GM19452 (cell line): ENCODE measurements at regions not wholly inside any gene's neighbourhood (a gene's known extent, or its start where the extent isn't known, plus 50 kb on each side); places are given as distances from the start of the nearest gene placed in this dataset.

Experiments used
- ATAC-seq: cut with Tn5 transposase; IDR thresholded peaks from one replicate; pipeline ENCODE4 v1.9.1; 2021; ENCODE audit not compliant: unreplicated experiment

DNA sequence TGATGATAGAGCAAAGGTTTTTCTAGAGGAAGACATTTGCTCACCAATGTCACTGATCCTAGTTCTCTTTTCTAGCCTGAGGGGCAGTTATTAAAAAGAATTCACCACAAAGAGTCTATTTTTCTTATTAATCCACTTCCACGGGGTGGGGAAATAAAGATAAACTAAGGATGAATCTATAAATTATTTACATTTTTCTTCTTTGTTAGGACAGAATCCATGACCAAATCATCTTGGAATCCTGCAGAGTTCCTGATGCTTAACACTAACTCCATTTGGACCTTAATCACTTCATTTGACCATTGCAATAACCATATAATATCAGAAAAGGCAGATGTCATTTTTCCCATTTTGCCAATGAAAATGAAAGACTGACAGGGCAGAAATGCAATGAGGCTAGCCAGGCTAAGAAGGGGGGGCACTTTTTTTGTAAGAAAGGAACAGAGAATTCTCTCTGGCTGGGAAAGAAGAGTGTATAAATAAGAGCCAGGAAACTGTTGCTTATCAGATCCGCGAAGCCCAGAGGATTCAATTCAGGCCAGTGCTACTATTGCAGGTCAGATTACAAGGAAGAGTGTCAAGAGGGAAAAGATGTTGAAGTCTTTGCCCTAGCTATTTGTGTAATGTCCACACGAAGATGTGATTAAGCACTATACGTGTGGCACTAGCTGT, 433.2 kb downstream of the TNS3 start:
- ATAC-seq, result no peak

DNA sequence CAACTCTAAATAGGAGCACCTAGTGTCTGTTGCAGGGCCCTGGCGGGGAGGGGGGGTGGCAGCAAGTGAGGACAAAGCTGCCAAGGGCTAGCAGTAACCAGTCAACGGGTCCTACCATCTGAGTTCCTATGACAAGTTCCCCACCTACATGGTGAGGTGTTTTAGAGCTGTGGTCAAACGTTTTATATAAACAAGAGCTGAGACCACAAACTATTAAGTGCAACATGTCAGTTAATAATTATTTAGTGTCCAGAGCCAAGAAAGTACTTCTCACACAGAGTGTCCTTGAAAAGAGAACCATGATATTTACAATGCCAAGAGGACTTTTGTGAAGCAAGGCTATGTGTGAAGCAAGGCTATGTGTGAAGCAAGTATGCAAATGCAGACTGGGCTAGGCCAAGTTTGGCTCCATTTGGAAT, 434.7 kb downstream of the TNS3 start:
- peak; percentile 61 for ATAC-seq

DNA sequence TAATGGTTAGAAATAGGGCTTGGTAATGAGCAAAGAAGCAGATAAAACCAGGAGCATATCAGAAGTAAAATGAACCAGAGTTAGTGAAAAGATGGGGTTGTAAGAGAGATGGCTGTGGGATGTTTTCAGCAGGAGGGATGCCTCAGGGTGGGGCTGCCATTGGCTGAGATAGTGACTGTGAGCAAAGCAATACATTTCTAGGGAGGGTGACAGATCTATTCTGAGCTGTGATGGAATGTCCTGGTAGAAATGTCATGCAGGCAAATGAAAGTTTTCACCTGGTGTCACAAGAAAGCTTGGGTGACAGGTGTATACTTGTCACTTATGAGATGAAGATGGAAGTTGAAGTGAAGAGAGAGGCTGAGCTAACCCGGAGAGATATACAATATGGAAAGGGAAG, 435.9 kb downstream of the TNS3 start:
- no peak for ATAC-seq

DNA sequence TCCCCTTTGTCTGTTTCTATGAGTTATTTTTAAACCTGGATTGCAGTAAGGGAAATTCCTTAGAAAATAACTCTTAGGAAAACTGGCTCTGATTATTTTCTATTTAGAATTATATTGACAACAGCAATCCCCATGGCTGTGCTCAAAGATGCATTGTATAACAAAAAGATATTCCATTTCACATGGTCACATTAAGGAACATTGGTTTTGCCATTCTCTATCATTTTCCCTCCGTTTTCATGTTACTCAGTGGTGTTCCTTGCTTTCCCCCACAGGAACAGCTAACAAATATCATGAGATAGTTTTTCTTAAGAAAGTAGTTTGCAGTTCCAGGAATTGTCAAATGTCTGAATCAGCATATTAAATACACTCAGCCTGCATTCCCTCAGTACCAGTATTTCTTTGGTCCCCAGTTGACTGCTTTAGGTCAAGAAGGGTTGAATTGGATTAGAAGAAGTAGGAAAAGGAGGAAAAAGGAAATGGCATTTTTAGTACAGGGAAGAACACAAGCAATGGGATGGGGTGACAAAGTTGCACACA, 436.7 kb downstream of the TNS3 start:
- ATAC-seq, result no peak

DNA sequence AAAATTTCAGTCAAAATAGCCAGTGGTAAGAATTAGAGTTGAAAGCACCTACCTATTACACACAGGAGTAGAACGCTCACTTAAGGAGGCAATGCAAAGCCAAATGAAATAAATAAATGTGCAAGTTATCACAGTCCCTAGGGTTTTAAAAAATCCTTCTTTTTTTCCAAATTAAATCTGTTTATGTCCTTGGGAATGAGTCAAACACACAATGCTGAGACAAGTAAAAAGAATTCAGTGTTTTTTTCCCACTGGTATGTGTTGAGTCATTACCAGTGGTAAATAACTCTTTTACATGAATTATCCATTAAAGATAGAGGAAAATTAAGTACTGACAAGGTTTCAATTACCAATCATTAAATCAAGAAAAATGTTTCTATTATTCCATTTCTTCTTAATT, 438.6 kb downstream of the TNS3 start:
- ATAC-seq, result no peak

DNA sequence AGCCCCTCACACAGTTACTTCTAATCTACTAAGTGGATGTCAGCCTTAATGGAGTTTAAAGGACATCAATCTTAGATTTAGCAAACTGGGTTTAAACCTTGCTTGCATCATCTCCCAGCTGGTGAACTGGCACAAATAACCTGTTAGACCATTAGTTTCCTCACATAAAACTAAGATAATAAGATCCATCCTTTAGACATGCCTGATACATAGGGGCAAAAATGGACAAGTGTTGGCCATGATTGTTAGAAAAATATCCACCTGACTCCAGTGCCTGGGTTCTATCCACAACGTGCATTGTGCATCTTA, 439.1 kb downstream of the TNS3 start:
- ATAC-seq, result no peak

DNA sequence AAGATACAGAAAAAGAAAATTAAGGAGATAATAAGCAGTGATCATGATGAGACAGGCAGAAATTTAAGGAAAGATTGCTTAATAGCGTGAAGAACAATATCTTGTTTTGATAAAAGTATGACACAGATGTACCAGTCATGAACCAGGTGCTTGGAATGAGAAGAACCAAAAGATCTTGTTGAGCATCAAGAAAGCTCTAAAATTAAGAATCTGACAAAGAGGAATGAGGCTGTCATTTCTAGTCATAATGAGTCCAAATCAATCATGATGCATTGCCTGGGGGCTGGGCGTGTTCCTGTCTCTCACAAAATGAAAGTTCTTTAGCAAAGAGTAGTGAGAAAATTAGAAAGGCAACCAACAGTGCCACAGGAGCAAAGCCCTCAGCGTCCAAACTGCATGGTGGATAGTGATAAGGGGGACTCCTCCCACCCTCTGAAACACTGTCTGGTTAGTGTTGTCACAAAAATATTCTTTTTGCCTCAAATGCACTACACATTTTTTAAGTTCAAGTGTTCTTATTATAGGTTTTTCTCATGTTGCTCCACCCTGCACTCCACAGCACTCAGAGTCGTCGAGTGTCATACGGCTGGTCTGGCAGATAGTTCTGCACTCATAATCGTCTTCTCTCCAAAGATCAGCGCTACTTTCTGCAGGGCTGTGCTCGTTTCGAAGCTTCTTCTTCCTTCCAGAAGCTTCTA, 439.6 kb downstream of the TNS3 start:
- no peak for ATAC-seq

DNA sequence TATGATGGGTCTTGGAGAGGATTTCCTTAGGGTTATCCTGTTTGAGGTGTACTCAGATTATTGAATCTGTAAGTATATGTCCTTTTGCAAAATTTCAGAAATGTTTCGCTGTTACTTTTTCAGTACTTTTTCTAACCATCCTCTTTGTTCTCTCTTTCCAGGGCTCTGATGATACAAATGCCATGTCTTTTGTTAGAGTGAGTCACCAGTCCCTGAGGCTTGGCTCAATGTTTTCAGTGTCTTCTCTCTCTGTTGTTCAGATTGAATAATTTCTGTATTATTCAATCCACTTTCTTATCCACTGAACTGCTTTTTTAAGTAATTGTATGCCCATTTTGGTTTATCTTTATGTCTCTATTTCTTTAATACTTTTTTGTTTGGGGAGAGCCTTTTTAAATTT, 449.4 kb downstream of the TNS3 start:
- ATAC-seq, result no peak

DNA sequence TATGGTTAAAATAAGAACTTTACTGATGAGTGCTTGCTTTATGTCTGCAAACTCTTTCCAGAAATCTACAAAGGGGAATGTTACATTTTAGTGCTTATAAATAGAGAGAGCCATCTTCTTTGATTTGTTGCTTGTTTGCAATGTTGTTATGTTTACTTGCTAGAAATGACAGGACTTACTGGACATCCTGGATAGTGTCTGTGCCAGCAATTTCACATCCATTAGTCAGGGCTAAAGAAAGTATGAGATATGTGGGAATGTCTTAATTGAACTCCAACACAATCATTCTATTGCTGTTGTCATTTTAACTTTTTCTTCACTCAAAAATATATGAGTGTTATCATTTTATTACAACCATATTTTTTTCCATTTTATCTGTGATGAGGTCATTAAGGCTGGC, 453.2 kb downstream of the TNS3 start:
- ATAC-seq, result no peak

DNA sequence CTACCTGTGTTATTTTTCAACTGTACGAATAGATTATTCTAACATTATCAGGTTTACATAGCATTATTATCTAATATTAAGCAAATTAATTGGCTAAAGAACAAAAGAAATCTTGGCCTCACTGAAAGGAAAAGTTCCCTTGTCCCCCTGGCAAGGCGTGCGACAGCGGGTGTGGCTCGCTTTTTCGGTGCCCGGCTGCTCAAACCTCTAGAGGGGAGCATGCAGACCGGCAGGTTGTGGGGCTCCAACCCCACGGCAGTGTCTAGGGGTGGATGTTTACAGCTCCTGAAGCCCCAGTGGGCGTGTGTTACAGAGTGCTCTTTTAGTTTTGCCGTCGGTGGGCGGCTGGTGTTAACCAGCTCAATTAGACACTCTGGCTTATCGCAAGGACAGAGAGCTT, 456.4 kb downstream of the TNS3 start:
- no peak for ATAC-seq

DNA sequence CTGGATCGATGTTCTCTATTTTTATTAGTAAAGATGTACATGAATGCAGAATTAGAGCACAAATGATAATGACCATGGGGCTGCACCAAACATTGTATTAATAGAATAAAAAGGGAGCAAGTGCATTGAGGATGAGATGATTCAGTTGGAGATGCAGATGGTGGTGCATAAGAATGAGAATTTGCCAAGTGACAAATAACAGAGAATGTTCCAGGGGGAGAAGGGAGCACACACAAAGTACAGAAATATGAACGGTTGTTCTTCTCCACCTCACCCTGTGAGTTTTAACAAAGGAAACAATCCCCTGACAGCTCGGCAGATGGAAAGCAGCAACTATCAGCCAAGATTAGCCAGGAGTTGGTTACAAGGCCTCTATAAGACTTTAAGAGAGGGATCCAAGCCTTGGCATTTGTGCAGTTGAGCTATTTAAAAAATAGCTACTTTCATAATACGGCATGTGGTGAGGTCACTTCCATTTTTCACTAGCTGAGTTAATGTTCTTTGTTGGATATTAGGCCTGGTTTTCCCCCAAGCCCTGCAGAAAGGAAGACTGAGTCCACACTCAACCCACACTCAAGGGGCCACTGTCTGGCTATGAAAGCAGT, 462.5 kb downstream of the TNS3 start:
- no peak for ATAC-seq

DNA sequence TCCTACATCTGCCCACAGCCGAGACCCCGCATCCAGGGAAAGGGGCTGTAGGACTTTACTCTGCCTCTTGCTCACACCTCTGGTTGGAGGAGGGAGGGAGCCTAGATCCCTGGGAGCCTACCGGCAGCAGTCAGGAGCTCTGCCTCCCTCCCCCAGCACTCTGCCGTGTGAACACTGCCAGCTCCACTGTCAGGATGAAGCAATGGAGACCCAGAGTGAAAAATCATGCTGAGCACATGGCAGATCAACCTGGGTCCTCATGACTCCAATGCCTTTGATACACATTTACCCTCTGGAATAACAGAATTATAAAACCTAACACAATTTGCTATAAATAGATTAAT, 477.7 kb downstream of the TNS3 start:
- ATAC-seq, result no peak

DNA sequence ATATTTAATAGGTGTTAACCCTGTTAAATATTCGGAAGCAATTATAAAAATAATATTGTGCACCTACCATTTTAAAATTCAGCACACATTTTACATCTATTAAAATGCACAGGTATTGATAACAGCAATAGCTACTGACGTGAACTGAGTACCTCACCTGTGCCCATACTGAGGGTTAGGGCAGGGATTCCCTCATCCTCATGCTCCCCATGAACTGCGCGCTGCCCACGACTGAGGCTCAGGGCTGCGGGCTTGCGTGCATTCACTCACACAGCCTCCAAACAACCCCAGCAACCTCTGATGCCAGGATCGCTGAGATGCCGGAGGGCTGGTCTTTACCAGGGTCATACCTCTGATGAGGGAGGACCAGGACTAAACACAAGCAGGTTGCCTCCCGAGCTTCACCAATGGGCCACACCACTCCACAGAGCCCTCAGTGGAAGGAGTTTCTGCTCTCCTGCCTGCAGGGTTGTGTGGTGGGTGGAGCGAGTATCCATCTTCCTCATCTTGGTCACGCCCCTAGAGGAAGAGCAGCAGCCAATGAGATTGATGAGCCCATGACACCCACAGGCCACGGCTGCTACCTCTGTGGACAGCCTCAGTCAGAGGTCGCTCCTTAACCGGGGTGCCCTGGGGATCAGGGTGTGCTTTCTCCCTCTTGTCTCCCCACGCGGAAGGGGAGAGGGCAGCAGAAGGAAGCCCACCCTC, 478.3 kb downstream of the TNS3 start:
- ATAC-seq, result no peak

DNA sequence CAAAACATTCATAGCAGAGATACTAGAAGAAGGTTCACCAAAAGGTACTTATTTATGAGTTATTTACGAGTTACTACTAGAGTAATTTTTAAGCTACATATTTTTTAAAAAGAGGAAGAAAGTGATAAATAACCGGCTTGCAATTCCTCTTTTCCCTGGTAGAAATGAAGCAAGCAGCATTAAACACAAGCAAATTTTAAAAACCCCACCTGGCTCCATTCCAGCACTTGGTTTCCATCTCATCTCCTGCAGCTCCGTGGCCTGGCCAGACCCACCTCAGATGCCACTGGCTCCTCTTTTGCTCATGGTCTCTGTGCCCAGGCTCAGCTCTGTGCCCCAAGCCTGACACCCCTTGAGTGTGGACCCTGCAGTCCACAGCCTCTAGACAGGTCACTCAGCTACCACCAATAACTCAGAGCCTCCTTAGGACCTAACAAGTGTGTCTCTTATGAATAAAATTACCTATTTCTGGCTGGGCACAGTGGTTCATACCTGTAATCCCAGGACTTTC, 479.5 kb downstream of the TNS3 start:
- ATAC-seq, result no peak

DNA sequence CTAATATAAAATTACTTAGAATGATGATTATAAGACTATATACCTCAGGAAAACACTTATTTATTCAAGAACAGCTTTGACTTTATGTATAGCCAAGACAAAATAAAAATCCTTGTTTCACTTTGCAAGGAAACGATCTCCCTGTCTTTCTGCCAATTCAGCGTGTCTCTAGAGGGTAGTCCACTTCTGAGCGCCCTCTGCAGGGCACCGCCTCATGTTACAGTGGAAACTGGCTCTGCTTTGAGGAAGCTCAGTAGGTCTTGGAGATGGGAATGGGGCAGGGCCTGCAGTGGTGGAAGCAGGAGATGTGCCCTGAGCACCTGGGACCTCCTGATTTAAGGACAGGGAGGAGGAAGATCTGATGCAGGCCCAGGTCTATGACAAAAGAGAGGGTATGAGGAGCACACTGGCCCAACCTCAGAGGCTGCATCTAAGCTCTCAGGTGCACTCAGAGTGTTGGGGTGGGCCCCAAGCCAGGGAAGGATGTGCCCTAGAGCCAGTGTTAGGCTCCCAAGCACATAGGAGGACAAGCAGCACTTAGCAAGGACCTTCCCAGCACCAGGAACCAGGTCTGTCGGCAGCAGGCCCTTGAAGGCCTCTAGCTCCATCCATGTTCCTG, 481.0 kb downstream of the TNS3 start:
- no peak for ATAC-seq

DNA sequence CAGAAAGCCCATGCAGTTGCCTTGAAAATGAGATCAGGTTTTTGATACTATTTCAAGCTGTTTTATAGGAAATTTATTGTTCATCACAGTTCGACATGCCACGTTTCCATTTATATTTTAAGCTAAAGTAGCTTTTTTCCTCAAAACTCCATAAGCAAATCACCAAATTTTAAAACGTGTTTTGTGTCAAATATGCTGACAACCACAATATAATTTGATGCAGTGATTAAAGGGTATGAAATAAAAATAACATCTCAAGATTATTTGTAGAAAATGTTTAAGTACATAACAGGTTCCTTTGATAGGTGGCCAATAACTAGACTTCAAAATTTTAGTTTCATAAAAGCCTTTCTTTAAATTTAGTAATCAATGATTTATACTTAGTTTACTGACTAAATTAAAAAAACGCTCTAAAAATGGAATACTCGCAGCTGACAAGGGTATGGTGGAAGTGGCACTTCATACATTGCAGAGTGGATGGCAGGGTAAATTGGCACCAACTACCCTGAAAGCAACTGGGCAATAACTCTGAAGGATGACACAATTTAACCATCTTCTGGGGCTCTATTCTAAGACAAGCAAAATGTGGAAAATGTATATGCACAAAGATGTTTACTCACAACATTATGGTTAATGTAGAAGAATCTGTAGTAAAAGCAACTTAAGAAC, 481.6 kb downstream of the TNS3 start:
- ATAC-seq, result no peak

DNA sequence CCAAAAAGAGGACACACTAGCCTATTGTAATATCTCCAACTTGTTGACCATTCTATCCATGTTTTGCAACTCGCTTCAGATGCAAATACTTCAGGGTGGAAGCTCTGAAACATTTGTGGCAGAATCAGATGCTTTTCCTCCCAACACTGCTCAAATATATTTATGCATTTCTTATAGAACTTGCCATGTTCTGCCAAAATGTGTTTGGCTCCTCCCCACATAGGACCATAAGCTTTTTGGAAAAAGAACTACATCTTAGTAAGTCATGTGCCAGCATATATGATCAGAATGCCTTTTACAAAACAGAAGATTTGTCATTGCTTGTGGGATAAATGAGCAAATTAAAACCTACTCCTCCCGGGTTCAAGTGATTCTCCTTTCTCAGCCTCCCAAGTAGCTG, 484.5 kb downstream of the TNS3 start:
- no peak for ATAC-seq

DNA sequence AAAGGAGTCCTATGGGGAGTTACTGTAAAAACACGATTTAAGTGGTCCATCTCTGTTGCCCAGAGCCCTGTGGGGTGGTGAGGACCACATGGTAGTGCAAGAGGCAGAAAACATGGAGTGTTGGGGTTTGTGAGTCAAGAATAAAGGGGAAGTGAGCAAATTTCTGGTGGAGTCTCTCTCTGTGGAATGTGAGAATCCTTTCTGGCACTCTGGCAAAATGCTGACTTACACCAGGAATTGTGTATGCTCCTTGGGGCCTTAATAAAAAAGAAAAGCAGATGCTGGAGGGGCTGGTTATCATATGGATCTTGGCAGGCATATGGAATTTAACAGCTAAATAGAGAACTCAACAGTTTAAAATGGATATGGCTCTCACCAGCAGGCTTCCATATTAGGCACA, 486.0 kb downstream of the TNS3 start:
- ATAC-seq, result no peak

DNA sequence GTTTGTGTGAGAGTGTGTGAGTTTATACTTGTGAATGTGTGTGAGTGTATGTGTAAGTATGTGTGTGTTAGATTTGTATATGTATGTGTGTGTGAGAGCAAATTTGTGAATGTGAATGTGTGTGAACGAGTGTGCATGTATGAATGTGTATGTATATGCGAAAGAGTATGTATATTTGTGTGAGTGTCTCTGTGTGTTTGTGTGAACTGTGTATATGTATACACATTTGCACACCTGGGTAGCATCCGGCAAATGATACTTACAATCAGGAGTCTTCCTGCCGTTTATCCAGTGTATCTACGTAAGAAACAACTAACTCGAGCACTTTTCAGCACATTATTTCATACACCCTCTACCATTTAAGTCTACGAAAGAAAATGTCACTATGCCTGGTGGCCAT, 487.4 kb downstream of the TNS3 start:
- ATAC-seq, result no peak

DNA sequence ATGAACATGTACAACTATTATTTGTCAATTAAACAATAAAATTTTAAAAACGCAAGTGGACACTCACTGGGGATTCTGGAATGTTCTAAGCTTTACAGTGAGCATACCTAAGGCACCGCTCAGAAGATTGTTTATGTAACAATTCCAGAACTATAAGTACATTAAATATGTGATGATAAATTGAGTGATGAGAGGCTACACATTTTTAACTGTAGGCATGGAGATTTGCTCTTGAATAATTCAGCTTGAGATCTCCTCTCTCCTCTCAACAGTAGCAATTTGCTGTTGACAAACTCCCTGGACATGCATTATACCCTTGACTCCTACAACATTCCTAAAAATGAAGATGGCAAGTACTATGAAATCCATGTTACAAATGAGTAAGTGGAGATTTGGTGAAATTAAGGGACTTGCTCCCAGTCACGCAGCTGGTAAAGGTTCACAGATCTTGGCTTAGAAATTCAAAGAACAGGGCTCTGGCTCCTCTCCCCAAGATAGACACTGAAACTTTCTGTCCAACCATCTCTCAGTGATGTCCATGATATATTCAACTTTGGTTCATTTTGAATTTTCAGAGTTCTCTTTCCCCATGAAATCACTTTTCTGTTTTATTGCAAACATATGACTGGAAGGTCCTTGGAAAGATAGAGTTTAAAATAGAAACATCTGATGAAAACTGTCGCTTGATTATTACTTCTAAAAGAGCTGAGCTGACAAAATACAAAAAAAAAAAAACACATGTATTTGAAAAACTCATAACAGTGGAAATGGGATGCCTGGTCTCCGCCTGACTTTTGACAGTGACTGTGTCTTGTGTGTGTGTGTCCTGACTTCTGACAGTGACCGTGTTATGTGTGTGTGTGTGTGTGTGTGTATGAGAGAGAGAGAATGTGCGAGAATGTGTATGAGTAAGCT, 488.3 kb downstream of the TNS3 start:
- no peak for ATAC-seq
